HG02973 (cell line): ENCODE measurements at regions not wholly inside any gene's neighbourhood (a gene's known extent, or its start where the extent isn't known, plus 50 kb on each side); places are given as distances from the start of the nearest gene placed in this dataset.

Experiments used
- ATAC-seq: cut with Tn5 transposase; IDR thresholded peaks from one replicate; pipeline ENCODE4 v1.9.1; 2021; ENCODE audit warnings: moderate library complexity; ENCODE audit not compliant: unreplicated experiment

- ATAC-seq = no peak
These were observed 146.3 kb upstream of the RMST start for GRCh38 chr12:97316321-97316720.

- no peak for ATAC-seq
These were observed 141.0 kb upstream of the RMST start for GRCh38 chr12:97321621-97322020.

DNA sequence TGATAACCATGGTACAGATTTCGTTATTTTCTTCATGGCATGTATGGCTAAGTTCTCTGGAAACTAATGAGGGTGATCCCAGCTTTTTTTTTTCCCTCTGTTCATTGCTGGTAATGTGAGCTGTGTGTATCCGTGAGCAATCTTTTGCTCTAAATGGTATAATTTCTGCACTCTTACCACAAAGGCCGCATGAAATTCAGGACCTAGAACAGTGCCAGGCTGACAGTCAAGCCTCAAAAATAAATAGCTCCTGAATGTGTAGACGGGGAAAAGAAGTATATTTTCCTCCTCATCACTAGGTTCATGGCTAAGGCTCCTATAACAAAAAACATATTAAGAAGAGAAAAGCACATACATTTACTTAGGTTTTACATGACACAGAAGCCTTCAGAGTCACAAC lies 140.2 kb upstream of the RMST start:
- ATAC-seq = no peak

DNA sequence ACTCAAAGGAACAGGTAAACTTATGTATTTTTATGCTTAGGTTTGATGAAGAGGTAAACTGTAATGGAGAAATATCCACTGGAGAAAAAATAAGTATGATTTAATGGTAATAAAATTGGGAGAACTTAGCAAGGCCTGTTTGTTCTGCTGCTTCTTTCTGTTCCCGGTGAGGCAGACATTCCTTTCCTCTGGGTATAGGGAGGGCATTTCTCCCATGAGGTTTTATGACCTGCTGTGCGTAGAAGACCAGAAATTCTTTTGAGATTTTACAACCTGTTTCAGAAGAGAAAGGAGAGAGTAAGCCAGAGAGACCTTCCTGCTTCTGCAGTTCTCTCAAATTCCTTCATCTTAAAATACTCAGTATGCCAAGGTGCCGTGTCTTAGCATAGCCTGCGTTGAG lies 139.4 kb upstream of the RMST start:
- ATAC-seq = no peak

- no peak for ATAC-seq
These were observed 138.1 kb upstream of the RMST start for GRCh38 chr12:97324471-97324870.

- no peak for ATAC-seq
These were observed 127.5 kb upstream of the RMST start for GRCh38 chr12:97335115-97335514.

GRCh38 chr12:97336900-97337751 lies 125.5 kb upstream of the RMST start:
- ATAC-seq = no peak

- no peak for ATAC-seq
These were observed 120.5 kb upstream of the RMST start for GRCh38 chr12:97342130-97342529.

GRCh38 chr12:97347956-97348355 lies 114.6 kb upstream of the RMST start:
- no peak for ATAC-seq

DNA sequence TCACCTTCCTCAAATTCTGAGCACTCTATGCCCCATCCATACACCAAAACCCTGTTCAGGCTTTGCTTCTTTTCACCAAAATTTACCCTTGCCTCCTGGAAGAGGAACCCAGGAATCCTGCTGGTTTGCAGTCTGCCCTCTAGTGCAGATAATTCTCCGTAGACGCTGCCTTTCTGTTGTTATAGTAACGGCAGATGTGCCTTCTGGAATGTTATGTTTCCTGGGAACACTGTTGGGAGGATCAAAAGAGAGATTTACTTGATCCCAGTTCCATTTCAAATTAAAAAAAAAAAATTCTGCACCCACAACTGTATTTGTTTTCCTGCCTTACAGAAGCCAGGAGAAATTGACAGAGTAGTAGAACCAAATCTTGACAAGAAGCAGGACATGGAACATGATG lies 104.2 kb upstream of the RMST start:
- ATAC-seq = no peak

DNA sequence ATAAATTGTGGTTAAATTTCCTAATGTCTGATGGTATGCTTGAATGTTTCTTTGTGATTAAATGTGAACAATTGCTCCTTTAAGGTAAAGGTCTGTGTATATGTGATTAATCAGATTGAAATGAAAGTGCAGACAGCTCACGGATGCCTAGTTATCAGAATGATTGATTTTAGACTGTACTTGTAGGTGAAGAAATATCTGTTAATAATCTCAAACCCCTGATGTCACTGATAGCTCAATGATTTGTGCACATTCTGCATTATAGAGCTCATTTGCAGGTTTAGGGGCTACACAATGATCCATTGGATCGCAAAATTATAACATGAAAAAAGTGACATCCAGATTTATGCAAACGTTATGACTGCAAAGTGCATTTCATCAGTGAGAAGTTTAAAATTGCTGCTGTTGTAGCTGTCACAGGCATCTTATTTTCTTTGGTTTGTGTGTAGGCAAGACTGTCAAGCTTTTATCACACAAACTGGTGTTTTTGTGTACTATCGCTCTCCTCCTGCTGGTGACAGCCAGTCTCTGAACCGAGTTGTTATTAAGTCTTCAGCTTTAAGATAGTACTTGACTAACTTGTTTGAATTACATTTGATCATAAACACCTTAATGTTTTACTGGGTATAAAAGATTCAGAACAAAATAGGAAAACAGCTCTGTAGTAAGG lies 103.4 kb upstream of the RMST start:
- ATAC-seq = no peak

DNA sequence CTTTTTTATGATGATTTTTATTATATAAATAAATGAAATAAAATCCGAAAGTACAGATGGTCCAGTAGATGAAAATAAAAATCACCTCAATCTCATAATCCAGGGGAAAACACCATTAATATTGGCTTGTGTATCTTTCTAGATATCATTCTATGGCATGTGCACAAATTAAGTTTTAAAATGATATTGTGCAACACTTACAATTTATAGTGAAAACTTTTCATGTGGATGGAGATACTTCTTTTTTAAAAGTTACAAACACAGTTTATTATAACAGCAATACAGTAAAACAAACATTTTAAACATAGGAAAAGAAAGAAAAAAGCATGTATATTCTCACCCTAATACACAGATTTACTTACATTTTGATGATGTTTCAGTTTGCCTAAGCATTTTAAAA lies 98.9 kb upstream of the RMST start:
- no peak for ATAC-seq

DNA sequence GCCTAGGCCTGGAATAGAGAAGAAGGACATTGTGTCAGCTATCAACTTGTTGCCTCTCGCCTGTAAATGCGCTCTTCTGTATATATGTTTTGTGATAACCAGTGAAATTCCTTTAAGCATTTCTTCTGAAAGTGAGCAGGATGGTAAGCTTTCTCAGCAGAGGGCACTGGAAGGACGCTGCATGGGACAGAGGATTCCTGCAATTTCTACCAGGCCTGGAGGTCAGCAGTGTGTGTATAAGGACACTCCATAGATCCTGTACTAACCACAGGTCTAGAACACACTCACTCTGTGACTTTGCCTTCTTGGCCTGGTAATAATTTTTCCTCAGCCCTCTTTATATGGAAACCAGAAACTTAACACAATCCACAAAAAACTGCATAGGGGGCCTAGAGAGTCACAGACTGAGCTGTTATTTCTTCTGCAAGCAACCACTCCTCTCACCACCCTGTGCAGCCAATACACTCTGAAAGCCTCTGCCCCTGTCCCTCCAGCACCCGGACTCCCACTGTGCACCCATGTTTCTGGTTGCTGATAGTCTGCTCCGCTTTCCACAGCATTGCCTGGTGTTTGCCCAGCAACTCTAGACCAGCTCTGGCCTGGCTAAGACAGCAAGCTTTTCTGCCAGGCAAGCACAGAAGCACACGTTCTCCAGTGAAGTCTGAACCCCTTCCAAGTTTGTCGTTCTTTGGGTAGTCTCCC lies 94.0 kb upstream of the RMST start:
- ATAC-seq = no peak

DNA sequence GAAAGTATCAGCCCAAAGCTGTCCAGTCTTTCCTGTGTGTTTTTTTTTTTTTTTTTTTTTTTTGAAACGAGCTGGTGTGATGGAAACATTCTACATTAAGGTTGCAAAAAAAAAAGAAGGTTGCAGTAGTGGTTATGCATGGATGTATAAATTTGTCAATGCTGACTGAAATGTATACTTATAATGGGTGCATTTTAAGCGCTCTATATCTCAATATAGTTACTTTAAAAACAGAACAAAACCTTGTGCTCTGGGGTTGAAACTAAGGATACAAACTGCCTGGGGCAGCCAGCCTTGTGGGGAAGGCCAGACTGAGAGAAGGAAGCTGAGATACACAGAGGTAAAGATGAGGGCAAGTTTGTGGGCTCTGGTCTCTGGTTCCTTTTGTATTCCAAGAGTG lies 87.3 kb upstream of the RMST start:
- no peak for ATAC-seq

GRCh38 chr12:97380440-97380839 lies 82.2 kb upstream of the RMST start:
- ATAC-seq = no peak

GRCh38 chr12:97385121-97385520 lies 77.5 kb upstream of the RMST start:
- ATAC-seq = no peak

DNA sequence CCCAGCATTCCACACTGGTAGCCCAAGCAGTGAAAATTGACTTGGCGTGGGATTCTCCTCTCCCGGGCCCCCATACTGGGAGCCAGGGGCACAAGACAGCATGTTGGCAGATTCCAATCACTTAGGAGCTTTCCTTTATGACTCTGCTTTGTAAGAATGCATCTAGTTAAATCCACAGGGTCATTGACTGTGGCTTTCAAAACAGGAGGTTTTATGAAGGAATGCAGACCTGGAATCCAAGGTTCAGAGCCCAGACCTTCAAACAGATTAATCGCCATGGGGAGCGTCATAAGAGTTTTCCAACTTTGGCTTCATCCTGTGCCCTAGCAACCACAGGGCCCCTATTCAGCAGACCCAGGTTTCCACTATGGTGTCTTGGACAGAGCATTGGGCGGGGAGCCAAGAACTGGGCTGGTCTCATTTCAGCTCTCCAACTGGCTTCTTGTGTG lies 76.4 kb upstream of the RMST start:
- no peak for ATAC-seq

DNA sequence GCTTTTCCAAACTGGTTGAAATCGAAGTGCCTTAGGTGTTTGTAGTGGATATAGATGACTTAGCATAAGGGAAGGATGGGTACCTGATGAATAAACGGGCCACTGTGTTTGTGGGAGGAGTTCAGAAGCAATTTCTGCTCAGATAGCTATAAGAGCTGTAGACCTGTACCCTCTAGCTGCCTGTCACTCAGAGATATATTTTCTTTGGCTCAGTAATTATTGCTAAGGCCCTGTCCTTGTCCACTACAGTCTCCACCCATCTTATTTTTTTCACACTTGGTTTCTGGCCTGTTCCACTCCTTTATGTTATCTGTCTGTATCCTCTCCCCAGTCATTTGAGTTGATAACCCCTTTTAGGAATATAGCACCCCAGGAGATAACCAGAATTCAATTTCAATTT lies 74.8 kb upstream of the RMST start:
- ATAC-seq = no peak

- ATAC-seq = no peak
These were observed 67.9 kb upstream of the RMST start for GRCh38 chr12:97394657-97395056.

DNA sequence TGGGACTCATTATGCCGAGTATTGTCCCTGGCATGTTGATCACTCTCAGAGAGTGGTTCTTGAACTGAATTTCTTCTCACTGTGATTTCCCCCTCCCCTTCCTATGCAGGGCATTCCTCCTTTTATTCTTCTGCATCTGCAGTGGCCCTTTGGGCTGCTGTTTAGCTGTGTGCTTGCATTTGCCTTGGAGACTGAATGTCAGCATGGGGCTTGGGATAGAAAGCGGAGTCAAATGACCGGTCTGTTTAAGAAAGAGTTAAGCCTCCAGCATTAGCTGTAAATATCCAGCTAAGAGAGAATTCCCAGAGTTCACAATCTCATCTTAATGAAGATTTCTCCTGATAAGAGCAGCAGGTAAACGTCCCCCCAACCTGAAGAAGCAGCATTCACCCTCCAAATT lies 65.6 kb upstream of the RMST start:
- no peak for ATAC-seq

DNA sequence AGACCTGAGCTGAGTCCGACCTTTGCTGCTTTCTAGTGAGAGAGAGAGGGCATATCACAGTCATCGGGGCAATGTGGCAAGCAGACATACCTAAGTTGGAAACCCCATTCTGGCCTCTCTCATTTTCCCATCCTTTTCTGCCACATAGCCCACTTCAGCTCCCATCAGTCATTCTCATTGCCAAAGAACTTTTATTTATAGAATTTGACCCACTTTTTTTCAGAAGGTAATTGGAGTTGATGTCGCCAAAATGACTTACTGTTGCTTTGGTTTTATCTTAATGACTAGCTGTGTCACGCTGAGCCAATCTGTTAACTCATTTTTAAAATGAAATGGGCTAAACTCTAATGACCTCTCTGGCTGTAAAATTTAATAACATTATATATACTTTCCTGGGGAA lies 63.9 kb upstream of the RMST start:
- ATAC-seq = no peak

- ATAC-seq = no peak
These were observed 58.5 kb upstream of the RMST start for GRCh38 chr12:97404093-97404492.
